ENCODE measurements at regions not wholly inside any gene's neighbourhood (a gene's known extent, or its start where the extent isn't known, plus 50 kb on each side); places are given as distances from the start of the nearest gene placed in this dataset.

- DNase-seq (ENCODE audit: low read depth in 2 of 3, low spot score in 1 of 3) = no peak
These were observed 136.9 kb downstream of the SLC38A1 start for GRCh38 chr12:46131732-46132469.

DNA sequence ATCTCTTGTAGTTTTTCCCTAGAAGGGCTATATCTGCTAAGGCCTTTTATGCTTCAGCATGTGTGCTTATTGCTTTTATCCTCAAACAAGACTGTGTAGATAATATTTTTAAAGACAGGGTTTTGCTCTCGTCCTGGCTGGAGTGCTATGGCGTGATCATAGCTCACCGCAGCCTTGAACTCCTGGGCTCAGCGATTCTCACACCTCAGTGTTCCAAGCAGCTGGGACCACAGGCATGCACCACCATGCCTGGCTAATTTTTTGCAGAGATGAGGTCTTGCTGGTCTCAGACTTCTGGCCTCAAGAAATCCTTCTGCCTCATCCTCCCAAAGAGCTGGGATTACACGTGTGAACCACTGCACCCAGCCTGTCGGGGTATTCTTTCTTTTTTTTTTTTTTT, 137.3 kb upstream of the SCAF11 start:
- no peak for DNase-seq (ENCODE audit: low read depth in 2 of 3, low spot score in 1 of 3)

- no peak for DNase-seq (ENCODE audit: low read depth in 2 of 3, low spot score in 1 of 3)
These were observed 135.8 kb upstream of the SCAF11 start for GRCh38 chr12:46126050-46126727.

GRCh38 chr12:46124848-46125619, 134.7 kb upstream of the SCAF11 start:
- peak; percentile 13 to 55 (median 19) for DNase-seq (ENCODE audit: low read depth in 2 of 3, low spot score in 1 of 3)

- no peak for DNase-seq (ENCODE audit: low read depth in 2 of 3, low spot score in 1 of 3)
These were observed 133.9 kb upstream of the SCAF11 start for GRCh38 chr12:46124132-46124847.

DNA sequence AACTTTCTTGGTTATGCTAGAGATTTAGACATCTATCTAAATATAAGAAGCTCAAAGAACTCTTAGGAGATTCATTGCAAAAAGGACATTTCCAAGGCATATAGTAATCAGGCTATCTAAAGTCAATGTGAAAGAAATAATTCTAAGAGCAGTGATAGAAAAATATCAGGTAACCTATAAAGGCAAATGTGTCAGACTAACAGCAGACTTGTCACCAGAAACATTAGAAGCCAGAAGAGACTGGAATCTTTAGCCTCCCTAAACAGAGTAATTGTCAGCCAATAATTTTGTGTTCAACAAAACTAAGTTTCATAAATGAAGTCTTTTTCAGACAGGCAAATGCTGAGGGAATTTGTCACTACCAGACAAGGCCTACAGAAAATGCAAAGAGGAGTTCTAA, 122.0 kb upstream of the SCAF11 start:
- no peak for DNase-seq (ENCODE audit: low read depth in 2 of 3, low spot score in 1 of 3)

DNA sequence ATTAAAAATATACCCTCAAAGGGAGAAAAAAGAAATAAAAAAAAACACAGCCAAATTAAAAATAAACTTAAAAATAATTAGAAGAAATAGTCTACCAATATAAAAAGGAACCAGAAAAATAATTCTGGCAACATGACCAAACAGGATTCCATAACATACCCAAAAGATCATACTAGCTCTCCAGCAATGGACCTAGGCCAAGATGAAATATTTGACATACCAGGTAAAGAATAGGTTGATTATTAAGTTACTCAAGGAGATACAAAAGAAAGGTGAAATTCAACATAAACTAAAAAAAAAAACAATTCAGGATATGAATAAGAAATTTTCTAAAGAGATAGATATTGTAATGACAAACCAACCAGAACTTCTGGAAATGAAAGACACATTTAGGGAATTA, 121.3 kb upstream of the SCAF11 start:
- no peak for DNase-seq (ENCODE audit: low read depth in 2 of 3, low spot score in 1 of 3)

DNA sequence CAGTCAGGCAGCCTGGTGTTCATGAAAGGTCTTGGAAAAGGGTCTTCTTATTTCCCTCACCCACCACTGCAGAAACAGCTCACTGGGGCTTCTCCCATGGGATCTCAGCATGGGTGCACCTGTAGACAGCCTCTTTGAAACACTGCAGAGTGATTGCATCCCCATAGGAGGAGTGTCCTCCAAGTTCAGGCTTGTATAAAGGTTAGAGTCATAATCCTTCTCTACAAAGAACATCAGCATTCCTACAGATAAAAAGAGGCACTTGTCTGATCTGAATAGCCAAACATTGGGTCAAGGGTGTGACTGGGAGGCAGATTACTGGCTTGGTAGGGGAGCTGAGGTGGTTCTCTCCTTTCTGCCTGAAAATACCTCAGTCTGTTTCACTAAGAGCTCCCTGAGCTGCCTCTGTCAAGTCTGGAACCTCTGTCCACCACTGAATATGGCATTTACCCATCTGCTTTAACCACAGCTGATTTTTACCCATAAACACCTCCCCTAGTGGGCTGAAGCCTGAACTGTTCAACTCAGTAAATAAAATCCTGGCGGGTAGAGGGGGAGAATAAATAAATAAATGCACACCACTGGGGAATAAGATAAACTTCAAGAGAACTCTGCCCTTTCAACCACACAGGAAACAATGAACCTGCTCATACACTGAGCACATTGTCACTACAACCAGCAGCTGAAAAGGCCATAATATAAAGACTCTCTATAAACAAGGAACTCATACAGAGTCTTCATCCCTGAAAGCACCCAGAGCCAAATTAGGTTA, 120.7 kb upstream of the SCAF11 start:
- no peak for DNase-seq (ENCODE audit: low read depth in 2 of 3, low spot score in 1 of 3)

GRCh38 chr12:46110223-46110611, 119.8 kb upstream of the SCAF11 start:
- no peak for DNase-seq (ENCODE audit: low read depth in 2 of 3, low spot score in 1 of 3)

- no peak for DNase-seq (ENCODE audit: low read depth in 2 of 3, low spot score in 1 of 3)
These were observed 119.2 kb upstream of the SCAF11 start for GRCh38 chr12:46109343-46110222.

DNA sequence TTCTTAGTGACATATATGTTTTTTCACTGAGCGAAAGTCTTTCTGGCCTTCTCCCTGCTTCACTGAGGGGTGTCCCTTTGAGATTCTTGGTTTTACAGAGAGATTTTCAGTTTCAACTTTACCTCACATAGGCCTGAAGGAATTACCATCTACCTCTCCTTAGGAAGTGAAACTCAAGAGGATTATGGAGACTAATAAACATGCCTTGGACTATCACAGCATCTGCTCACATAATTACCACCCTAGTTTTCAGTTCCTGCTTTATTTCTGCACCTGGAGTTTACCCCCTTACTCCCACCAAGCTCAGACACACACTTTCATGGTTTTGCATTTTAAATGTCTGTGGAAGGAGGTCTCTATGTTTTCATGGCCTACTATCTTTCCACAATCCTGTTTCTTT, 118.3 kb upstream of the SCAF11 start:
- DNase-seq (ENCODE audit: low read depth in 2 of 3, low spot score in 1 of 3) = no peak

DNA sequence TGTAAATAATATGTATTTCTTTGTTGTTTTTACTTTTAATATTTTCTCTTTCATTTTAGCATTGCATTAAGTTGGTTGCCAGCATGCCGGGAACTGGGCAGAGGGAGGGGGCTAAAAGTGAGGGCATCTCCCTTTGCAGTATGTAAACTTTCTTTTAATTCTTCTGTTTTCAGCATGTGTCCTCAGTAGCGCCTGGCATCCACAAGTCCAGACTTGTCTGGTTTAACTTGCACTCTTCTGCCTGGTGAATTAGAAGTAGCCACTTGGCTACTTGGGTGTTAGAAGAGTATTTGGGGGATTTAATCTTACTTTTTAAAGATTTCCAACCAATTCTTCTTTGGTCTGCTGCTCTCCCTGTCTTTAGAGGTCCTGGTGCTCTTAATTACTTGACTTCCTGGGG, 117.2 kb upstream of the SCAF11 start:
- DNase-seq (ENCODE audit: low read depth in 2 of 3, low spot score in 1 of 3) = no peak

DNA sequence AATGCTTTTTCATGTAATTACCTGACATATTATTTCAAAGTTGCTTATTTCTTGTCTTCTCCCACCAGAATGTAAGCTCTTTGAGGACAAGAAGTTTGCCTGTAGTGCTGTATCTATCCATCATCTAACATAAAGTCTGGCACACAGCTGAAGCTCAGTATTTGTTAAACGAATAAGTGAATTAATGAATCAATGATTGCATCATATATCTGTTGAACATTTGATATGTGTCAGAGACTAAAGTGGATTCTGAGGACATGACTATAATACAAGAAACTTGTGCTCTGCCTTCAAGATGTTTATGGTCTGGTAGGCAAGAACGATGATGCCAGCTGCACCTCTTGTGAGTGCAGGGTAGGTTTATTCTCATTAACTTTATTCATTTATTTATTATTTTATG, 115.4 kb upstream of the SCAF11 start:
- no peak for DNase-seq (ENCODE audit: low read depth in 2 of 3, low spot score in 1 of 3)

GRCh38 chr12:46103559-46104383, 113.4 kb upstream of the SCAF11 start:
- DNase-seq (ENCODE audit: low read depth in 2 of 3, low spot score in 1 of 3) = no peak

GRCh38 chr12:46101485-46101869, 111.1 kb upstream of the SCAF11 start:
- DNase-seq (ENCODE audit: low read depth in 2 of 3, low spot score in 1 of 3) = no peak

GRCh38 chr12:46100551-46101484, 110.4 kb upstream of the SCAF11 start:
- DNase-seq (ENCODE audit: low read depth in 2 of 3, low spot score in 1 of 3) = no peak

DNA sequence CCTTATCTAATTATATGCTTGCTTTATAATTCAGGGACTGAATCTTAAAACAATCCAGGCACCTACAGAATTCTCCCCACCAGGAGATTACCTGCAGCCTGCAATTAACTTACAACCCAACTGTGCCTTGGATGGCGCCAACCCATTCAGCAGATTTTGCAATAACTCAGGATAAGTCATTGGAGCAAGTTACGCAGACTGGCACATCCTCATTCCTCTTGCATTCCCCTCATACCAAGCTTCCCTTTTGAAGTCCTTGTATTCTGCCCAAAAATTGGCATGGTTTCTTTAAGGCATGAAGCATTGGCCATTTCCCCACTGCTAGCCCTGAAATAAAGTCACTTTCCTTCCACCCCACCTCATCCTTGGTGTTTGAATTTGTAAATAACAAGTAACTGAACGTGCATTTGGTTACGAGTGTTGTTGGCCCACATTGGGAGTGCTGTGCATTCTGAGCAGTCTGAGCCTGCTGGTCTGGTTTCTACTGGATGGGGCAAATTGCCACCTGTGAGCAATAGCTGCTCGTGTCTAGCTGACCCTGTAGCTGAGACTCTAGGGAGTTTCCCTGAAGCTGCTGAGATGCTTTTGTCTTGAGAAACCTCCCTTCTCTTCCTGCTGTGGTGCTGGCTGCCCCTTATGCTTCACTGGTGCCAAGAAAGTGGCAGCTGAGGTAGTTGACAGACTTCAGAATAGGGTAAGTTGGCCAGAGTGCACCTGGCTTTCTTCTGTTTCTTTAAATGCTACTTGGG, 99.2 kb upstream of the SCAF11 start:
- DNase-seq (ENCODE audit: low read depth in 2 of 3, low spot score in 1 of 3) = no peak
